GM12872 (cell line): ENCODE measurements at regions not wholly inside any gene's neighbourhood (a gene's known extent, or its start where the extent isn't known, plus 50 kb on each side); places are given as distances from the start of the nearest gene placed in this dataset.

Experiments used
- TF ChIP-seq, protein P1 (sequence below): IDR thresholded peaks from 3 replicates; pipeline ENCODE4 v1.5.1; 2011; ENCODE audit warnings: low read depth, mild to moderate bottlenecking, low read length, moderate library complexity; ENCODE audit not compliant: insufficient read depth

DNA sequence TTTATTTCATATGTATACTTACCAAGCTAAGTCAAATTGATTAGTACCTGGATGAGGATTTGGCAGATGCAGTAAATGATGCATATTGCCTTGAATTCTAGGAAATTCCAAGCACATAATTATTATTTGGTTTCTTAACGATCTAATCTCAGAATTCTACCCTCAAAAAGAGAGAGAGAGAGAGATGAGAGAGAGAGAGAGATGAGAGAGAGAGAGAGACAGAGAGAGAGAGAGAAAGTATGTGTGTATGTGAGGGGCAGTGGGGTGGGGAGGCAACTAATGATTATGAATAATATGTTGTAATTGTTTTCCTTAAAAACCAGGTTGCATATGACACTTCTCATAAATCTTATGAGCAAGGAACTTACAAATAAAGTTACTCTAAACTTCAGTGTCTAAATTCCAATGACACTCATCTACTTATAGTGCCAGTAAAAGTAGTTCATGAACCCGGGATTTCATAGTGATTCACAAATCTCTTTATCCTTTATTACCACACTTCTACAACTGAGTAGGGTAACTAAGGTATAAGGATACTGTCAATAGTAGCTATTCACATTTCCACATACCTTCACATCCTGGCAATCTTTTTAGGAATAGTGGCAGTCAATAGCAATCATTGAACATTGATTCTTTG is 60.5 kb upstream of the EDIL3 start:
- TF ChIP-seq, protein P1, sequence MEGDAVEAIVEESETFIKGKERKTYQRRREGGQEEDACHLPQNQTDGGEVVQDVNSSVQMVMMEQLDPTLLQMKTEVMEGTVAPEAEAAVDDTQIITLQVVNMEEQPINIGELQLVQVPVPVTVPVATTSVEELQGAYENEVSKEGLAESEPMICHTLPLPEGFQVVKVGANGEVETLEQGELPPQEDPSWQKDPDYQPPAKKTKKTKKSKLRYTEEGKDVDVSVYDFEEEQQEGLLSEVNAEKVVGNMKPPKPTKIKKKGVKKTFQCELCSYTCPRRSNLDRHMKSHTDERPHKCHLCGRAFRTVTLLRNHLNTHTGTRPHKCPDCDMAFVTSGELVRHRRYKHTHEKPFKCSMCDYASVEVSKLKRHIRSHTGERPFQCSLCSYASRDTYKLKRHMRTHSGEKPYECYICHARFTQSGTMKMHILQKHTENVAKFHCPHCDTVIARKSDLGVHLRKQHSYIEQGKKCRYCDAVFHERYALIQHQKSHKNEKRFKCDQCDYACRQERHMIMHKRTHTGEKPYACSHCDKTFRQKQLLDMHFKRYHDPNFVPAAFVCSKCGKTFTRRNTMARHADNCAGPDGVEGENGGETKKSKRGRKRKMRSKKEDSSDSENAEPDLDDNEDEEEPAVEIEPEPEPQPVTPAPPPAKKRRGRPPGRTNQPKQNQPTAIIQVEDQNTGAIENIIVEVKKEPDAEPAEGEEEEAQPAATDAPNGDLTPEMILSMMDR: no peak

DNA sequence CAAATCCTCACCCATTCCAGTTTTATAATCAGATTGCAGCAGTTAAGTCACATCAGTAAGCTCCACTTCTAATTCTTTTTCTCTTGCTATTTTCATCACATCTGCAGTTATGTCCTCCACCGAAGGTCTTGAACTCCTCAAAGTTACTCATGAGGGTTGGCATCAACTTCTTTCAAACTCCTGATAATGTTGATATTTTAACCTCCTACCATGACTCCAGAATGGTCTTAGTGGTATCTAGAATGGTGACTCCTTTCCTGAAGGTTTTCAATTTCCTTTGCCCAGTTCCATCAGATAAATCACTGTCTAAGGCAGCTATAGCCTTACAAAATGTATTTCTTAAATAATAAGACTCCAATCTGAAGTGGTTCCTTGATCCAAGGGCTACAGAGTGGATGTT is 53.8 kb upstream of the EDIL3 start:
- TF ChIP-seq, protein P1: no peak

DNA sequence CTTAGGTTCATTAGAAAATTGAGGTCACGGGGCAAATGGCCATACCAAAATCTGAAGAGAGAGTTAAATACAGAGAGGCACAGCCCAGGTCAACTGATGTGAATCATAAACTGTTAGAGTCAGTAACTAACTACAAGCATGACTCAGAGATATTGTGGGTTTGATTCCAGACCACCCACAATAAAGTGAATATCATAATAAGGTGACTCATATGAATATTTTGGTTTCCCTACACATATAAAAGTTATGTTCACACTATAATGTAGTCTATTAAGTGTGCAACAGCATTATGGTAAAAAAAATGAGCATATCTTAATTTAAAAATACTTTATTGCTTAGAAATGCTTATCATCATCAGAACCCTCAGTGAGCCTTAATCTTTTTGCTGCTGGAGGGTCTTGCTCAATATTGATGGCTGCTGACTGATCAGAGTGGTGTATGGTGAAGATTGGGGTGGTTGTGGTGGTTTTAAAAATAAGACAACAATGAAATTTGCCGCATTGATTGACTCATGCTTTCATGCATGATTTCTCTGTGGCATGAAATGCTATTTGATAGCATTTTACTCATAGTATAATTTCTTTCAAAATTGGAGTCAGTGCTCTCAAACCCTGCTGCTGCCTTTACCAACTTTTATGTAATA is 53.1 kb upstream of the EDIL3 start:
- TF ChIP-seq, protein P1: no peak

DNA sequence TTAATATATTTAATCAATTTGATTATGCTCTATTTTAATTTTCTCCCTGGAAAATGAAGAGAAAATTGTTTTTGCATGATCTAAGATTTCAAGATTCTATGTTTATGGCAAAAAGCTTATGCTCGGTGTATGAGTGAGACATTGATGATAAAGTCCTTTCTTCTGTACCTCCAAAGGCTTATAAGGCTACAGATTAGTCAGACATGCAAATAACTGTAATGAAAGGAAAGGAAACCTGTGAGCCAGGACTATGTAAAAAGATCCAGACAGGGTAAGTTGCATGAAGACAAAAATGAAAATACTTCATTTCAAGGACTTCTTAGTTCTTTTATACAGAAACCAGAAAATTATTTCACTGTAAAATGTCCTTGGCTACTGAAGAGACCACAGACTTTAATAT is 52.2 kb upstream of the EDIL3 start:
- TF ChIP-seq, protein P1: no peak
